ENCODE measurements at regions not wholly inside any gene's neighbourhood (a gene's known extent, or its start where the extent isn't known, plus 50 kb on each side); places are given as distances from the start of the nearest gene placed in this dataset.

- H3K9ac ChIP-seq (ENCODE audit: low read depth, low read length, poor library complexity): no peak overlapping the region
- no peaks in the 10 kb centered on the region for H3K79me1 ChIP-seq (ENCODE audit: low read depth, low read length)
- H3K9me3 ChIP-seq (replicated peaks in 1 of 2; ENCODE audit: control insufficient read depth in 2 of 2, insufficient read depth in 1 of 2, low read depth in 1 of 2, low read length in 2 of 2): no peaks in the 10 kb centered on the region
- H3K4me1 ChIP-seq (ENCODE audit: control insufficient read depth in 2 of 2, insufficient read depth in 1 of 2, low read depth in 1 of 2, low read length in 2 of 2): no peaks in the 10 kb centered on the region
- no CpG with 5 or more reads among the region's 1 CpG for WGBS, 2 donors (ENCODE audit: extremely low coverage in 2 of 2, insufficient read length in 2 of 2, insufficient replicate concordance in 1 of 2)
- no peaks in the 10 kb centered on the region for H3K36me3 ChIP-seq (replicated peaks in 1 of 2; ENCODE audit: control insufficient read depth in 2 of 2, insufficient read depth in 2 of 2, low read length in 2 of 2)
- no peak overlapping the region for H3K27ac ChIP-seq (replicated peaks; ENCODE audit: low read length)
- no peak overlapping the region for H3K14ac ChIP-seq (ENCODE audit: low read length)
- no peaks in the 10 kb centered on the region for H3K27me3 ChIP-seq (ENCODE audit: control insufficient read depth in 3 of 3, insufficient read depth in 3 of 3, low read depth in 1 of 3, low read length in 3 of 3)
- no peak overlapping the region for H3K4me3 ChIP-seq (ENCODE audit: low read length in 2 of 2)
- no peak overlapping the region for H4K8ac ChIP-seq (ENCODE audit: low read depth, low read length)
- H3K18ac ChIP-seq (ENCODE audit: low read length): no peak overlapping the region
- no peak overlapping the region for H2AFZ ChIP-seq (ENCODE audit: low read length)
- no peak overlapping the region for H2BK5ac ChIP-seq (ENCODE audit: low read length)
- H3K4me2 ChIP-seq (ENCODE audit: insufficient read depth, low read length, poor library complexity, severe bottlenecking): no peak overlapping the region
- no peak overlapping the region for H2BK120ac ChIP-seq (ENCODE audit: low read depth, low read length)
- no peak overlapping the region for H3K4ac ChIP-seq (ENCODE audit: low read length)
- no peak overlapping the region for H3K23ac ChIP-seq (ENCODE audit: low read depth, low read length, poor library complexity)
- DNase-seq (ENCODE audit: low spot score): no peak
- H2BK12ac ChIP-seq (ENCODE audit: low read length): no peak overlapping the region
- no peak overlapping the region for H2BK15ac ChIP-seq (ENCODE audit: low read length)
- H2AK5ac ChIP-seq (ENCODE audit: low read depth, low read length): no peak overlapping the region
- no peak overlapping the region for H4K91ac ChIP-seq (ENCODE audit: low read depth, low read length, poor library complexity)
Observed at GRCh38 chr1:55997536-55997935, 581.8 kb downstream of the PLPP3 start.

DNA sequence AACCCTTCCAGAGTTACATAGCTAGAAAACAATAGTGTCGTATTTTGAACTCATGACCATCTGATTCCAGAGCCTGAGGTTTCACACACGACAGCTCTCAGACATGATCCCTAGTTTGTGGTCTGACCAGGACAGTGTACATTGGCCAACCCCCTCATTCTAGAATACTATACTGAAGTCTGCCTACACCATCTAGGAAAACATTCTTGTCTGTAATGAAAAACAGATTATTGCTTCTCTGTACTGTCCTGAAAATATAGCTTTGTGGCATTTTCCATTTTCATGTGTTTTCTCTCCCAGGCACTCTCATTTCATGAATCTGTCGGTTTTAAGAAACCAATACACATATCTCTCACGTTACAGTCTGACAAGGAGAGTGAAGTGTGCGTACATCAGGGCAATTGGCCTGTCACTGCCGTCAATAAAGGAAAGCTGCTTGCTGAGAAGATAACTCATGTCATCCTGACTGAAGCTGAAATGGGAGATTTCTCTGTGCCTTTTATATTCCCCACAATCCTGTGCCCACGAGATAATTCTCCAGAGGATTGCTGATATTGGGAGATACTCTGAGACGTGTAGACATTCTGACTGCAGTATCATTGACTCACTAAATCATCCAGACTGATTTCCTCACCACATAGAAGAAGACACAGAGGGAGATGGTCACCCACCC, 585.6 kb downstream of the PLPP3 start:
- H3K4me3 ChIP-seq (ENCODE audit: low read length in 2 of 2): no peak overlapping the region
- H3K27ac ChIP-seq (replicated peaks; ENCODE audit: low read length): no peak overlapping the region
- no peak overlapping the region for H3K14ac ChIP-seq (ENCODE audit: low read length)
- no peak overlapping the region for H2AFZ ChIP-seq (ENCODE audit: low read length)
- H3K4me1 ChIP-seq (ENCODE audit: control insufficient read depth in 2 of 2, insufficient read depth in 1 of 2, low read depth in 1 of 2, low read length in 2 of 2): no peaks in the 10 kb centered on the region
- WGBS, 2 donors (ENCODE audit: extremely low coverage in 2 of 2, insufficient read length in 2 of 2, insufficient replicate concordance in 1 of 2): no CpG with 5 or more reads among the region's 8 CpGs
- H2BK12ac ChIP-seq (ENCODE audit: low read length): no peak overlapping the region
- no peak overlapping the region for H2BK15ac ChIP-seq (ENCODE audit: low read length)
- H2BK120ac ChIP-seq (ENCODE audit: low read depth, low read length): no peak overlapping the region
- H3K9me3 ChIP-seq (replicated peaks in 1 of 2; ENCODE audit: control insufficient read depth in 2 of 2, insufficient read depth in 1 of 2, low read depth in 1 of 2, low read length in 2 of 2): no peaks in the 10 kb centered on the region
- no peak overlapping the region for H3K9ac ChIP-seq (ENCODE audit: low read depth, low read length, poor library complexity)
- no peak overlapping the region for H3K23ac ChIP-seq (ENCODE audit: low read depth, low read length, poor library complexity)
- H4K91ac ChIP-seq (ENCODE audit: low read depth, low read length, poor library complexity): no peak overlapping the region
- H3K36me3 ChIP-seq (replicated peaks in 1 of 2; ENCODE audit: control insufficient read depth in 2 of 2, insufficient read depth in 2 of 2, low read length in 2 of 2): no peaks in the 10 kb centered on the region
- H2AK5ac ChIP-seq (ENCODE audit: low read depth, low read length): no peak overlapping the region
- H3K27me3 ChIP-seq (ENCODE audit: control insufficient read depth in 3 of 3, insufficient read depth in 3 of 3, low read depth in 1 of 3, low read length in 3 of 3): no peaks in the 10 kb centered on the region
- H3K4me2 ChIP-seq (ENCODE audit: insufficient read depth, low read length, poor library complexity, severe bottlenecking): no peak overlapping the region
- DNase-seq (ENCODE audit: low spot score): no peak
- H2BK5ac ChIP-seq (ENCODE audit: low read length): no peak overlapping the region
- no peak overlapping the region for H3K4ac ChIP-seq (ENCODE audit: low read length)
- no peaks in the 10 kb centered on the region for H3K79me1 ChIP-seq (ENCODE audit: low read depth, low read length)
- no peak overlapping the region for H3K18ac ChIP-seq (ENCODE audit: low read length)
- H4K8ac ChIP-seq (ENCODE audit: low read depth, low read length): no peak overlapping the region

DNA sequence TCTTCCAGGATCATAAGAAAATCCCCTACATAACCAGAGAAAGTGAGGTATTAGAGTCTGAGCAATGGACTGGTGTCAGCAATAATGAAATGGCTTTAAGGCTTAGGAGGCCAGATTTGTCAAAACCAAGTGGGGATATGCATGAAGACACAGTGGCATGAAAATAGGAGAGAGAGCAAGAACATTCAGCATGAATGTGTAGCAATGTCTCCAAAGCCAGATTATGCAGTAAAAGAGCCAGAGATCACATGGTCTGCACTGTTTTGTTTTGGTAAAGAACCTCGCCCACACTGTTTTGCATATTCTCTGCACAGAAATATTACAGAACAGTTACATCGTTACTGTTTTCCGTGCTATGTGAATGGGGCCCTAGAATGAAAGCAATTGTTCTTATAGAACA, 589.4 kb downstream of the PLPP3 start:
- Histone ChIP-seq H2AFZ (ENCODE audit: low read length) (no peak overlapping the region), H3K4me1 (ENCODE audit: control insufficient read depth in 2 of 2, insufficient read depth in 1 of 2, low read depth in 1 of 2, low read length in 2 of 2) (peaks cover 0 to 4% of the 10 kb centered on the region in 2 donors), H2BK15ac (ENCODE audit: low read length) (no peak overlapping the region)

DNA sequence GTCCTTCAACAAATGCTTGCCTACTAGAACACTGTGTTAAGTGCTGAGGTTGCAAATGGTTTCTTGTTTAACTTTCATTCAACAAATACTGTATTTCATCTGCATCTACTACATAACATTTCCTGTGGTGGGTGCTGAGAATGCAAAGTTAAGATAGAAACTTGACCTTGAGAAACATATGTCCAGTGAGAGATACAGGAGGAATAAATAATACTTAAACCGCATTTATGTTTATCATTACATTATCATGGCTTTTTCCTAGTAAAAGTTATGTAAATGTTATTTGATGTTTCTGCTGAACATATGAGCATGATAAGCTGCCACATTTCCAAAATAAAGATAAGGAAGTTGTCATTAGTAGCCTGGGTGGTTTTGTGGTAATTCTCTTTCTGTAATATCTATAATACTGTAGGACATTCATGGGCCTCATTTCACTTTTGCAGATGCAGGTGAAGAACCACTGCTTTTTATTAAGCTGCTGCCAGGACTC, 590.4 kb downstream of the PLPP3 start:
- no peak overlapping the region for H2BK5ac ChIP-seq (ENCODE audit: low read length)
- no peak overlapping the region for H3K9ac ChIP-seq (ENCODE audit: low read depth, low read length, poor library complexity)
- no peaks in the 10 kb centered on the region for H3K9me3 ChIP-seq (replicated peaks in 1 of 2; ENCODE audit: control insufficient read depth in 2 of 2, insufficient read depth in 1 of 2, low read depth in 1 of 2, low read length in 2 of 2)
- no peaks in the 10 kb centered on the region for H3K36me3 ChIP-seq (replicated peaks in 1 of 2; ENCODE audit: control insufficient read depth in 2 of 2, insufficient read depth in 2 of 2, low read length in 2 of 2)
- no peak overlapping the region for H3K18ac ChIP-seq (ENCODE audit: low read length)
- no peak overlapping the region for H4K91ac ChIP-seq (ENCODE audit: low read depth, low read length, poor library complexity)
- H3K4me1 ChIP-seq (ENCODE audit: control insufficient read depth in 2 of 2, insufficient read depth in 1 of 2, low read depth in 1 of 2, low read length in 2 of 2): peaks cover 0 to 4% of the 10 kb centered on the region in 2 donors
- H3K23ac ChIP-seq (ENCODE audit: low read depth, low read length, poor library complexity): no peak overlapping the region
- no peak overlapping the region for H2AFZ ChIP-seq (ENCODE audit: low read length)
- H2AK5ac ChIP-seq (ENCODE audit: low read depth, low read length): no peak overlapping the region
- no peaks in the 10 kb centered on the region for H3K27me3 ChIP-seq (ENCODE audit: control insufficient read depth in 3 of 3, insufficient read depth in 3 of 3, low read depth in 1 of 3, low read length in 3 of 3)
- H3K4me2 ChIP-seq (ENCODE audit: insufficient read depth, low read length, poor library complexity, severe bottlenecking): no peak overlapping the region
- H2BK15ac ChIP-seq (ENCODE audit: low read length): no peak overlapping the region
- H3K79me1 ChIP-seq (ENCODE audit: low read depth, low read length): no peaks in the 10 kb centered on the region
- no peak overlapping the region for H4K8ac ChIP-seq (ENCODE audit: low read depth, low read length)
- H2BK120ac ChIP-seq (ENCODE audit: low read depth, low read length): no peak overlapping the region
- DNase-seq (ENCODE audit: low spot score): no peak
- H3K14ac ChIP-seq (ENCODE audit: low read length): no peak overlapping the region
- H3K27ac ChIP-seq (replicated peaks; ENCODE audit: low read length): no peak overlapping the region
- no CpG with 5 or more reads among the region's 1 CpG for WGBS, 2 donors (ENCODE audit: extremely low coverage in 2 of 2, insufficient read length in 2 of 2, insufficient replicate concordance in 1 of 2)
- H3K4me3 ChIP-seq (ENCODE audit: low read length in 2 of 2): no peak overlapping the region
- H2BK12ac ChIP-seq (ENCODE audit: low read length): no peak overlapping the region
- no peak overlapping the region for H3K4ac ChIP-seq (ENCODE audit: low read length)

More for the DNA sequence above, 589.4 kb downstream of the PLPP3 start:
- H2BK5ac ChIP-seq (ENCODE audit: low read length): no peak overlapping the region
- no peak overlapping the region for H3K4ac ChIP-seq (ENCODE audit: low read length)
- H2AK5ac ChIP-seq (ENCODE audit: low read depth, low read length): no peak overlapping the region
- no peak overlapping the region for H3K4me2 ChIP-seq (ENCODE audit: insufficient read depth, low read length, poor library complexity, severe bottlenecking)
- no CpG with 5 or more reads among the region's 3 CpGs for WGBS, 2 donors (ENCODE audit: extremely low coverage in 2 of 2, insufficient read length in 2 of 2, insufficient replicate concordance in 1 of 2)
- no peaks in the 10 kb centered on the region for H3K9me3 ChIP-seq (replicated peaks in 1 of 2; ENCODE audit: control insufficient read depth in 2 of 2, insufficient read depth in 1 of 2, low read depth in 1 of 2, low read length in 2 of 2)
- no peak overlapping the region for H4K91ac ChIP-seq (ENCODE audit: low read depth, low read length, poor library complexity)
- H2BK120ac ChIP-seq (ENCODE audit: low read depth, low read length): no peak overlapping the region
- no peaks in the 10 kb centered on the region for H3K36me3 ChIP-seq (replicated peaks in 1 of 2; ENCODE audit: control insufficient read depth in 2 of 2, insufficient read depth in 2 of 2, low read length in 2 of 2)
- H3K23ac ChIP-seq (ENCODE audit: low read depth, low read length, poor library complexity): no peak overlapping the region
- H2BK12ac ChIP-seq (ENCODE audit: low read length): no peak overlapping the region
- no peak for DNase-seq (ENCODE audit: low spot score)
- no peak overlapping the region for H3K14ac ChIP-seq (ENCODE audit: low read length)
- no peaks in the 10 kb centered on the region for H3K27me3 ChIP-seq (ENCODE audit: control insufficient read depth in 3 of 3, insufficient read depth in 3 of 3, low read depth in 1 of 3, low read length in 3 of 3)
- no peak overlapping the region for H3K9ac ChIP-seq (ENCODE audit: low read depth, low read length, poor library complexity)
- H3K18ac ChIP-seq (ENCODE audit: low read length): no peak overlapping the region
- no peak overlapping the region for H3K4me3 ChIP-seq (ENCODE audit: low read length in 2 of 2)
- H4K8ac ChIP-seq (ENCODE audit: low read depth, low read length): no peak overlapping the region
- no peak overlapping the region for H3K27ac ChIP-seq (replicated peaks; ENCODE audit: low read length)
- no peaks in the 10 kb centered on the region for H3K79me1 ChIP-seq (ENCODE audit: low read depth, low read length)

Measured in neuronal stem cell (in vitro differentiated cells).